Calu3 (cell line): ENCODE measurements at regions not wholly inside any gene's neighbourhood (a gene's known extent, or its start where the extent isn't known, plus 50 kb on each side); places are given as distances from the start of the nearest gene placed in this dataset.

Source experiments
- BruUV-seq: library from RNA; stranded (reverse); fragments of 400-500 nt; replicated peaks from 2 replicates; lab custom pipeline; 2021; lab: Mats Ljungman, UMichigan
- CTCF ChIA-PET: fragments of 300-600 bp; sonication (Branson Sonifier 250); formaldehyde crosslinking; loops from one replicate; lab custom pipeline; 2022; ENCODE audit warnings: antibody characterized with exemption; lab: Charles Lee
- DNase-seq: peaks from one replicate; pipeline ENCODE4 v3.0.0; 2022
- H3K27ac Mint-ChIP-seq: one replicate; pipeline ENCODE4 v1.8.0; 2022; ENCODE audit warnings: mixed read lengths; ENCODE audit not compliant: unreplicated experiment
- H3K27me3 Mint-ChIP-seq: one replicate; pipeline ENCODE4 v1.8.0; 2022; ENCODE audit warnings: mixed read lengths; ENCODE audit not compliant: unreplicated experiment
- H3K36me3 Mint-ChIP-seq: one replicate; pipeline ENCODE4 v1.8.0; 2022; ENCODE audit warnings: mild to moderate bottlenecking, moderate library complexity, mixed read lengths; ENCODE audit not compliant: insufficient read depth, unreplicated experiment
- H3K4me1 Mint-ChIP-seq: one replicate; pipeline ENCODE4 v1.8.0; 2022; ENCODE audit warnings: mild to moderate bottlenecking, low read depth, mixed read lengths; ENCODE audit not compliant: unreplicated experiment
- H3K4me3 Mint-ChIP-seq: one replicate; pipeline ENCODE4 v1.8.0; 2022; ENCODE audit warnings: mild to moderate bottlenecking, low read depth, moderate library complexity, mixed read lengths; ENCODE audit not compliant: unreplicated experiment
- H3K9me3 Mint-ChIP-seq: one replicate; pipeline ENCODE4 v1.8.0; 2022; ENCODE audit warnings: low read depth, mixed read lengths; ENCODE audit not compliant: unreplicated experiment
- CTCF ChIP-seq: fragments of 200-600 bp; IDR thresholded peaks from one replicate; pipeline ENCODE4 v1.8.0; 2022; ENCODE audit warnings: antibody characterized with exemption; ENCODE audit not compliant: unreplicated experiment
- intact Hi-C: fragments of 100-400 bp; cut with micrococcal nuclease; formaldehyde crosslinking; loops from one replicate; pipeline ENCODE4 v1.10.0; 2022; ENCODE audit not compliant: unreplicated experiment

GRCh38 chr18:37641573-37641972, 76.0 kb upstream of the CELF4 start:
- no TSS peak for BruUV-seq
- TF ChIP-seq CTCF, result no peak
- Mint-ChIP-seq H3K27me3 (no peaks in the 10 kb centered on the region), H3K9me3 (peaks cover 3% of the 10 kb centered on the region), H3K27ac (no peak overlapping the region), H3K36me3 (no peaks in the 10 kb centered on the region), H3K4me1 (no peaks in the 10 kb centered on the region), H3K4me3 (no peak overlapping the region)
- CTCF ChIA-PET, result no interaction called here
- intact Hi-C loops, result no loop called here
- no peak for DNase-seq

- TF ChIP-seq CTCF, result no peak
- Mint-ChIP-seq H3K27me3 (peaks cover 2% of the 10 kb centered on the region), H3K9me3 (peaks cover 3% of the 10 kb centered on the region), H3K4me1 (no peaks in the 10 kb centered on the region), H3K4me3 (no peak overlapping the region), H3K36me3 (no peaks in the 10 kb centered on the region), H3K27ac (no peak overlapping the region)
- no TSS peak for BruUV-seq
- no peak for DNase-seq
- CTCF ChIA-PET, result no interaction called here
- intact Hi-C loops, result no loop called here
These were observed 74.9 kb upstream of the CELF4 start for GRCh38 chr18:37640504-37640903.

GRCh38 chr18:37639846-37640245, 74.2 kb upstream of the CELF4 start:
- H3K9me3 Mint-ChIP-seq, result no peaks in the 10 kb centered on the region
- BruUV-seq, result no TSS peak
- DNase-seq, result no peak
- H3K27me3 Mint-ChIP-seq, result peaks cover 9% of the 10 kb centered on the region
- H3K4me1 Mint-ChIP-seq, result no peaks in the 10 kb centered on the region
- intact Hi-C loops, result no loop called here
- no peaks in the 10 kb centered on the region for H3K36me3 Mint-ChIP-seq
- no peak overlapping the region for H3K4me3 Mint-ChIP-seq
- CTCF ChIA-PET, result no interaction called here
- H3K27ac Mint-ChIP-seq, result no peak overlapping the region
- TF ChIP-seq CTCF, result no peak

- Mint-ChIP-seq H3K36me3 (no peaks in the 10 kb centered on the region), H3K4me3 (no peak overlapping the region), H3K4me1 (no peaks in the 10 kb centered on the region), H3K9me3 (no peaks in the 10 kb centered on the region), H3K27me3 (peaks cover 19% of the 10 kb centered on the region), H3K27ac (no peak overlapping the region)
- no peak for DNase-seq
- CTCF ChIA-PET, result interaction anchor here (0.6 kb wide), 1 partner anchor 371 kb away, joined by 3 read pairs; no protein-coding TSS in a partner anchor
- intact Hi-C loops, result no loop called here
- no TSS peak for BruUV-seq
- no peak for TF ChIP-seq CTCF
These were observed 71.9 kb upstream of the CELF4 start for GRCh38 chr18:37637478-37637850.
